CD4-positive, alpha-beta T cell treated with Interleukin-6 at 100 ng/mL for 8 hours (primary cell): ENCODE measurements at regions not wholly inside any gene's neighbourhood (a gene's known extent, or its start where the extent isn't known, plus 50 kb on each side); places are given as distances from the start of the nearest gene placed in this dataset.
"Not testable (repeated sequence)": the region's sequence is repeated elsewhere in the genome, so short reads cannot be mapped to it uniquely, and the experiment has no call there.

Experiments
- DNase-seq: peaks from one replicate; pipeline ENCODE4 v3.0.0-alpha.2; 2020; ENCODE audit warnings: mixed read lengths, low spot score

DNA sequence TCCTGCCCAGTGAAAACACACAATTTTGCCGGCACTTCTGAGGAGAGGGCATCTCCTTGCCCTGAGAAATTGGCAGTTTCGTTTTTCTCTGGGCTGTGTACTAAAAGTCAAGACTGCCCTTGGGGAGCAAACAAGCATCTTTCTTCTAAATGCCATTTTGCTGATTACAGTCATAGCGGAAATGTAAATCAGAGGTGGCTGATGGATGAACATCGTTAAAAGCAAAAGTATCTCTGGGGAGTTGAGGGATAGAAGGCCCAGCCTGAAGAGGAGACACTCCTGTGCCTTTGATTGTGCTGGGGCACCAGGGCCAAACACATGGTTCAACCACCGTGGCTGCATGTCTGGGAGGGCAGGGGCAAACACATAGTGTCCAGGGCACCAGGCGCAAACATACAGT lies 49.8 kb downstream of the ABCC12 start:
- no peak for DNase-seq

DNA sequence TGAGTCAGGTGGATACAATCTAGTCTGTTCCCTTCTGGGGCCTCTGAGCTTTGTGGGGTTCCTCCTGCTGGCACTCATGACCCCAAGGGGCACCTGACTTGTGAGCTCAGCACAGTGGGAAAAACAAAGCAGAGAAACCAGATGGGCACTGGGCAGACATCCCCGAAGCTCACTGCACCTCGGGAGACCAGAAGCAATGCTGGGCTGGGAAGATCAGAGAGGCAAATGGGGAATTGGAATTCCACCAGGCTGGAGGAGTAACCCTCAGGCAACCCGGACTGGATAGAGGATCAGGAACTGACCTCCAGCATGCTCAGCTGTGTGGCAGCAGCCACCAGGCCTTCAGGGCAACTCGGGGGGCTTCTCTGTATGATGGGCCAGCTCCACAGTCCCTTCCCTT lies 50.3 kb downstream of the ABCC12 start:
- DNase-seq: no peak

DNA sequence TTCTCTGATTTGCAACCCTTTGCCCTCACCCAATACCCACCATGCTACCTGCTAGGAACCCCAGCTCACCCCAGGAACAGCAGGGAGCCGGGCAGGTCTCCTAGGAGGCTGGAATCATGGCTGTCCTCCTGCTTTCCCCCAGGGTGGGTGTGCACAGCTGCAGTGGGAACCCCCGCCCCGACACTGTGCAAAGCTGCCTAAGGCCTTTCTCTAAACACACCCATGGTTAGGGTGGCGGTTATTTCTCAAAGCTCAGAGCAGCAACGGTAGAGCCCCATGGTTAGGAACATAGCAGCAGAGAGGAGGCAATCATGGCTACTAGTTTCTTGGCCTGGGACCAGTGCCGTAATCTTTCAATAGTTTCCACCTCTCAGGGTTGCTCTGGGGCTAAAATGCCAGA lies 52.2 kb downstream of the ABCC12 start:
- DNase-seq: no peak

- no peak for DNase-seq
Measured at GRCh38 chr16:48102083-48103008, 53.4 kb downstream of the ABCC12 start.

DNA sequence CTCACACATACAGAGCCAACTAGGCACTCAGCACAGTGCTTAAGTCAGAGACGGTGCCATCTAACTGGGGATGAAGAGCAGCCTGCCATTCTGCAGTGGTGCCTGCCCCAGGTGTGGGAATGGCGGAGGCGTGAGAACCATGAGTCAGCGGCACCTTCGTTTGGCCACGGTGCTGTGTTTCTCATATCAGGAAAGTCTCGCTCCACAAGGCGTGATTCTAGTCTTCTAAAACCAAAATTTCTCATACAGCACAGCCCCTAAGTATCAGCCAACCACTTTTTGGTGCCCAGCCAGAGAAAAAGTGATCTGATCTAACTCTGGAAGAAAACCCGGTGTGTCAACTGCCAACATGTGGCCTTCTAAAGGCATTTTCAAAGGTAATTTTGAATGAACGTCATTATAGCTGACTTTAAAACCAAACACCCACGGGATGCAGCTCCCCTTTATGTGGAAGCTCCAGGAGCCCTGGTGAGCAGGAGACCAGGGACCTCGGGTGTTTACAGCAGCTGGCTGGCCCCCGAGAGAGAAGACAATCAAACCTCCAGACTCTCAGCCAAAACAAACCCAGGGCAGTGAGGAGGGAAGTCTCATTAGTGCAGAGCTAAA lies 54.6 kb downstream of the ABCC12 start:
- no peak for DNase-seq

DNA sequence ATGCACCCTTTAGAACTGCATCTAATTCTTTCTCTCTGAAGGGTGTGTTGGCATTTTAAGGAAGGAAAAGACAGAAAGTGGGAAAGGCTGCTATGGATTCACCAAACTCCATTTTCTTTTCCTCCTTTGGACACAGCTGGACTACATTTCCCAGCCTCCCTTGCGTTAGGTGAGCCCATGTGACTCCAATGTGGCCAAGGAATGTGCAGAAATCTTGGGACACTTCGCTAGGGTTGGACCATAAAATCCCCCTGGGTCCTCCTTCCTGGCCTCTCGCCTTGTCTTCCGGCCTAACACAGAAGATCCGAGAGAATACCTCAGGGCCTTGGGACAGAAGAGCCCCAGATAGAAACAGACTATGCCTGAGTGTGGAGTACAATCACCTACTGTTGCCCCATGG lies 56.3 kb downstream of the ABCC12 start:
- DNase-seq: no peak

- no peak for DNase-seq
Measured at GRCh38 chr16:48098472-48098871, 57.3 kb downstream of the ABCC12 start.

DNA sequence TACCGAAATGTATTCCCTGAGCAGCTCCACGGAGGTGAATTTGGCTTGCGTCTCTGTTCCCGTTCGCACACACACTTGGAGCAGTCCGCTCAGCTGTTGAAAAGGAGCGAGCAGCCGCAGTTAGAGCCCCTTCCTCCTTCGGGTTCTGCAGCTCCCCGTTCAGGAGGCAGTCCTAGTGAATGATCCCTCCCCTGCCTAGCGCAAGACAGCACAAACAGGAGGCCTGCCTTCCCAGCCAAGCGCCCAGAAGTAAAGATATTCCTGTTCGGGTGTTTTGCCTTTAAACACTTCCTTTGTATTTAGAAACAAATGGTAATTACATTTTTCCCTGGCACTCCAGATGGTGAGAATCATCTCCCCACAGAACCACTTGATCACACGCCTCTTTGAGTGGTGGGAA lies 64.7 kb downstream of the ABCC12 start:
- no peak for DNase-seq

- no peak for DNase-seq
Measured at GRCh38 chr16:48089053-48089792, 66.6 kb downstream of the ABCC12 start.

DNA sequence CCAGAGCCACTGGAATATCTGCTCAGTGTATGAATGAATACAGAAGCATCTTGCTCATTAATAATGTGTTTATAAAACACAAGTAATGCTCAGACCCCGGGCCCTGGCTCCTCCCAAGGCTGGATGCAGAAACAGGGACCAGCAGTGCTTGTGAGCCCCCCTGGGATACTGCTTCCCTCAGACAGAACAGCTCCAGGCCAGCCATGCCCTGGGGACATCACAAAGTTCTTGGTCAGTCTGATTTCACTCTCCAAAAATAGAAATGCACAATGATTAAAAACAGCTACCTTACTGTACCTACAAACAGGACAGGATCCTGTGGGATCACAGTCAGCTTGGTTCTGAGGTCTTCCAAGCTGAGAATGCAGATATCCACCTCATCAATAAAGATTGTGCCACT lies 68.2 kb downstream of the ABCC12 start:
- no peak for DNase-seq

DNA sequence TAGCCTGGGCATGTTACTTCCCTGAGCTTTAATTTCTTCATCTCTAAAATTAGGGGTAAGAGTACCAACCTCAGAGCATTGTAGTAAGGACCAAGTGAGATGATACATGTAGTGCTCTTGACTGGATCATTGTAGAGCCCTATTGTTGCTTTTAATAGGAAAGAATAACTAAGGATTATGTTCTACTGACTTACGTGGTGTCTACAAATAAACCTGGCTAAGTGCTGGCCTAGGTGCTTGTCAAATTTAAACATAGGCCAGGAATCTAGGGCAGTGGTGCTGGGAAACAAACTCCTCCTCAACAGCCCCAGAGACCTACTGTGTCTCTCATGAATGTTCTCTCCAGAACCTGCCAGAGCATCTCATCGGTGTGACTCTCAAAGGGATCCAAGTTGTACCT lies 69.4 kb downstream of the ABCC12 start:
- DNase-seq: no peak

DNA sequence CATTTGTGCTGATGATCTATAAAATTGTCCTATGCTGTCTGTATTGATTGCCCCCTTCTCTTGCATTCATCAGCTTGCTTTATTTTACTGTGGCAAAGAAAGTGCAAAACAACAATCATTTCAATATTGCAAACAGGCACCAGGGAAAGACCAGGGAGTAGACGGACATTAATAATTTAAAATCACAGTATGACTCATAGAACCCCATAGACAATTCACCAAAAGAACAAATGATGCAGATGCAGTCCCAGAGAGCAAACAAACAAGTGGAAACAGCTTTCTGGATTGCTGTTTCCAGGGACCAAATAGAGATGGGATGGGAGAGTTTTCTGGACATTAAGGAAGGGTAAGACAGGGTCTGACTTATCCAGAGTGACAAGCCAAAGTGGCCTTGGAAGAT lies 70.1 kb downstream of the ABCC12 start:
- no peak for DNase-seq

GRCh38 chr16:48084826-48085225 lies 71.0 kb downstream of the ABCC12 start:
- no peak for DNase-seq

GRCh38 chr16:48082516-48082915 lies 73.3 kb downstream of the ABCC12 start:
- DNase-seq: no peak

DNA sequence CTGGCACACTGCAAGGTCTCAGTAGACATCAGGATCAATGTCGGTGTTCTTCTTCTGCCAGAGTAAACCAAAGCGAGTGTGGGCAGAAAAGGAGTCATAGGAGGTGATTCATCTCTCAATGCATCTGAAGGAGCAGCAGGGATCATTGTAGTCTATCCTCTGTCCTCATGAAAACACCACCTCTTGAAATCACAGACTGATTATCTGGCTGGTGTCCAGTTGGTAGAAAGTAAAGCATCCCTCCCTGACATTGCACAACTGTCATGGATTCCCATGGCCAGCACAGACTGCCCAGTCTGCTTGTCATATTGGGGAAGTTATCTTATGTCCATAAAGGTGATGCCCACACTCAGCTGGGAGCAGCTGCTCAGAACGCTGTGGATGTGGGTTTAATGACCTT lies 74.1 kb downstream of the ABCC12 start:
- no peak for DNase-seq

DNA sequence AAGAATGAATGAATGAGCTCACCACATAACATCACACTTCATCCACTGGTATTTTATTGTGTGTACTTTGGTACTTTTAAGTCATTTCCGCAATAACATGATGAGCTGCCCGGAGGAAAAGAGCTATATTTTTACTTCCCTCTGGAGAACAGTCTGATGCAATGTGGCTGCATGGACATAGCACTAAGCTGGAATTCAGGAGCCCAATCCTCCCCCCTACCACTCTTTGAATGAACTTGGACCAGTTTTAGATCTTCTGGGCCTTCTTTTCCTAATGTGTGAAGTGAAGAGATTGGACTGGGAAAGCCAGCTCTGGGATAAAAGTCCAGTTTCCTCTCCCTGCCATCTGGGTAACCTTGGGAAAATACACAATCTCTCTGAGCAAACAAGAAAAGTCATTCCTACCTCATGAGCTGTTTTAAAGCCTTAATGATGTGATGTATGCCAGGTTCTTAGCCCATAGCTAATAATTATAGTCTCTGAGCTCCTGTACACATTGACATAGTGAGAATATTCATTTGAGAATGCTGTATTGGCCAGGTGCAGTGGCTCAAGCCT lies 79.3 kb downstream of the ABCC12 start:
- DNase-seq: no peak

GRCh38 chr16:48075398-48075797 lies 80.4 kb downstream of the ABCC12 start:
- DNase-seq: no peak

GRCh38 chr16:48067388-48067787 lies 88.4 kb downstream of the ABCC12 start:
- DNase-seq: no peak

DNA sequence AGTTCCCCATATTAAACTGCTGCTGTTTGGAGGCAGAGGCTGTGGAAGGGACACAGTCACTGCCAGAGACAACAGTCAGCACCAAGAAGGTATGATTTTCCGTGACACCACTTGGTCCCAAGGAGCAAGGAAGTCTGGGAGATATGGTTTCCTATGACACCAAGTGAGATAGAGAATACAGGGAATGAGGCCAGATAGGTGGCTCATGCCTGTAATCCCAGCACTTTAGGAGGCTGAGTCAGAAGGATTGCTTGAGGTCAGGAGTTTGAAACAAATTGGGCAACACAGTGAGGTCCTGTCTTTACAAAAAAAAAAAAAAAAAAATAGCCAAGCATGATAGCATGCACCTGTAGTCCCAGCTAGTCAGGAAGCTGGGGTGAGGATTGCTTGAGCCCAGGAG lies 90.8 kb downstream of the ABCC12 start:
- no peak for DNase-seq

GRCh38 chr16:48062681-48063080 lies 93.1 kb downstream of the ABCC12 start:
- no peak for DNase-seq

DNA sequence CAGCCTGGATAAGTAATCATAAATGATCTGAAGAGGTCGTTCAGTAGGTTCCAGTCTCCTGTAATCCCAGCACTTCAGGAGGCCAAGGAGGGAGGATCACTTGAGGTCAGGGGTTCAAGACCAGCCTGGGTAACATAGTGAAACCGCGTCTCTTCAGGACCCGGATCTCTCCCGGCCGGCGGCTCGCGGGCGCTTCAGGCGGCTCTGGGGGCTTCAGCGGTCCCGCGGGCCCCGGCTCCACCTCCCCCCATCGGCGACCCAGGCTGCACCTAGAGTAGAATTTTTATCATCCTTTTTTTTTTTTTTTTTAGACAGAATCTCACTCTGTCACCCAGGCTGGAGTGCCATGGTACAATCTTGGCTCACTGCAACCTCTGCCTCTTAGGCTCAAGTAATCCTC lies 95.9 kb downstream of the ABCC12 start:
- no peak for DNase-seq

GRCh38 chr16:48059190-48059589 lies 96.6 kb downstream of the ABCC12 start:
- DNase-seq: not testable (repeated sequence)

DNA sequence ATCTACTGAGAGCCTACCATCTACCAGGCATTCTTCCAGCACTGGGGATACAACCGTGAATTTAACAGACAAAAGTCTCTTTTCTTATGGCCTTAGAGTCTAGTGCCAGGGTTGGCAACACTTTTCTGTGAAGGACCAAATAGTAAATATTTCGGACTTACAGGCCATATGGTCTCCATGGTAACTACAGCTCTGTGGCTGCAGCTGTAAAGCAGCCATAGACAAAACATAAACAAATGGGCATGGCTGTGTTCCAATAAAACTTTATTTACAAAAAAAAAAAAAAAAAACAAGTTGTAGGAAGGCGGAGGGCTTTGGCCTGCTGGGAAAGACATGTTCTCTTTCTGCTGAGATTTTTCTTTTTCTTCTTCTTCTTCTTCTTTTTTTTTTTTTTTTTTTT lies 98.7 kb downstream of the ABCC12 start:
- no peak for DNase-seq
